Putamen (tissue), 1 donor: ENCODE measurements at regions not wholly inside any gene's neighbourhood (a gene's known extent, or its start where the extent isn't known, plus 50 kb on each side); places are given as distances from the start of the nearest gene placed in this dataset.

Source experiments
- DNase-seq: peaks from one replicate; pipeline ENCODE4 v3.0.0-alpha.2; 2016; ENCODE audit warnings: low spot score

GRCh38 chr1:57724535-57724934 lies 300.7 kb upstream of the DAB1 start:
- no peak for DNase-seq

DNA sequence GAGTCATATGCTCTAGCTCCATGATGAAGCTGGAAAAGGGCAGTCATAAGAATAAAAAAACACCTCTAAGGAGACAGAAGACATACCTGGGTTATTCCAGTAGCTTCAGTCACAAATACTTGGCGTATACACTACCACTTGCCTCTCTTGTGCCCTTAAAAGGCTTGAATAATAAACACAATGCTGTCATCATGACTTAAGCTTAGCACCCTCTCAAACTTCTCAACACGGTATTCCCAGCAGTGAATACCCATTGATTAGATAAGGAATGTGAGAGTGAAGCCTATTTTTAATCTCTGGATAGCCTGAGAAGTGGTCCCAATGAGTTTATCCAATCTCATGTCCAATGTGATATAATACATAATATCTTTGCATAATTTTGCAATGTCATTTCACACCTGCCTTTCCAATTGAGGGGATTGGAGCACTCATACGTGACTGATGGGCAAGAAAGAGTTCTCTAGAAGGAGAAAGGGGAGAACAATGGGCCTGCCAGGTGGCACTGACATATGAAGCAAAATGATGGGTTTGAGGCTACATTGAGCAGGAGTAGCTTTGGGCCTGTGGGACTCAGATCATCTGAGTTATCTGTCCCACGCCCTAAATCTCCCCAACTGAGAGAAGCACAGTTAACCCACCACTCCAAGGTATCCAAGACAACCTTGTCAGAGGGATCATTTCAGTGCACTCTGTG lies 298.6 kb upstream of the DAB1 start:
- DNase-seq, result no peak

DNA sequence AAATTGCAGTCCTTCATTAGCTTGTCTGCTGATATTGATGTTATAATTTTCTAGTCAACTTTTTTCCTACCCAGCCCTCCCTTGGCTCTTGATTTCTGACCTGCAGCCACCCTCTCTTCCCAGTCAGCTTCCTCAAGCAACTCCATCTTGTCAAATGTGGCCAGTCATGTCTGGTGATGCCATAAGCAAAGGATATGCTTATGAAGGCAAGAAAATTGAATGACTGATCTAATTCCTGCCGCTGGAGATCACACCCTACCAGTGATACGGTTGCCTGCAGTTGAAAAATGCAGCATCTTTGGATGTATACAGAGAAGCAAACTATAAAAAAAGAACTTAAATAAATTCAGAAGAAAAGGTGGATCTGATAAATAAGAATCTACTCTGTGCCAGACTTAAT lies 297.1 kb upstream of the DAB1 start:
- no peak for DNase-seq

GRCh38 chr1:57719274-57719673 lies 295.4 kb upstream of the DAB1 start:
- no peak for DNase-seq

DNA sequence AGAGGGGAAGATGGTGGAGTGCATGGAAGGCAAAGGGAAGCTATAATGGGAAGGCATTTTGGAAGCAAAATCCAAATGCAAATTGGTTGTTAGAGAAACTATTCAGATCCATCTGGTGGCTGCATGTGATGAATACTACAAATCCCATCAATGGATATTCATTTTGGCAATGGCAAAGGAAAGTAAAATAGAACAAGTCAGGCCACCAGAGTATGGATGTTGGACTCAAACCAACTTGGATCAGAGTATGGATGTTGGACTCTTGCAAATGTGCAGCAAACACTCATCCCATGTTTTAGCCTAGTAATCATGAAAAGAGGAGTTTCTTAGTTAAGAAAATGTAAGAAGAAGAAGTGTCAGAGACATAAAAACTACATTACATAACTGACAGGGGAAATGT lies 289.6 kb upstream of the DAB1 start:
- DNase-seq, result no peak

- no peak for DNase-seq
Measured at GRCh38 chr1:57712846-57713245, 289.0 kb upstream of the DAB1 start.

DNA sequence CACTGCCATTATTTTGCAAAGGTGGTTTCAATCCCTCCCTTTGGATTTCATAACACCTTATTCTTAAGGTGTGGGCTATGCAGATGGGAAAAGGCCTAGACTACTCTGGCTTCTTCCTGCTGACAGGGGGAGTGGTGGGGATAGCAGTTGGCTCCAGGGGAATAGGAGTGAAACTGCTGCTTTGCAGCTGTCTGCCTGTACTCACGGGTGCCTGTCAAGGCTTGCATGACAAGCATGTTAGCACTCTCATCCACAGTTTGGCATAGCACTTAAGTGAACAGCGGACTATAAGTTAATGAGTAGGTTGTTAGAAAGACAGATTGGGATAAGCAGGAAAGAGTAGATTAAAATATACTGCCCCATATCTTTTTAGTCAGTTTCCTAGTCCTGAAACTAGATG lies 287.5 kb upstream of the DAB1 start:
- no peak for DNase-seq

DNA sequence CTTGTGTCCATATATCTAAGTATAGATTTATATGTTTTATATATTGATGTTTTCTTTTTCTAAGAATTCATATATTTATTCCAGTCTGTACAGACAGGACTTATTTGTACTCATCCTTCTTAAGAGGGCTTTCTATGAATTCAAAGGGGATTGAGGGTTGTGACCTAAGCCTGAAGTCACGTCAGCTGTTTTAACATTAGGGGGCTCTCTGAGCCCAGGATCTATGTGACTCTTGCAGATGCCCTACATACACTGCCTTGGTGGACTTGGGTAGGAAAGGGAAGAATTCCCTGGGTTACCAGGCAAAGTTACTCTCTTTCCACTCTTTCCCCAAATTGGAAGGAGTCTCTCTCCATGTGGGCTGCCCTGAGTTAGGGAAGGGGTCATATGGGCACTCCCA lies 283.8 kb upstream of the DAB1 start:
- DNase-seq, result no peak

- DNase-seq, result no peak
Measured at GRCh38 chr1:57704811-57705210, 281.0 kb upstream of the DAB1 start.

DNA sequence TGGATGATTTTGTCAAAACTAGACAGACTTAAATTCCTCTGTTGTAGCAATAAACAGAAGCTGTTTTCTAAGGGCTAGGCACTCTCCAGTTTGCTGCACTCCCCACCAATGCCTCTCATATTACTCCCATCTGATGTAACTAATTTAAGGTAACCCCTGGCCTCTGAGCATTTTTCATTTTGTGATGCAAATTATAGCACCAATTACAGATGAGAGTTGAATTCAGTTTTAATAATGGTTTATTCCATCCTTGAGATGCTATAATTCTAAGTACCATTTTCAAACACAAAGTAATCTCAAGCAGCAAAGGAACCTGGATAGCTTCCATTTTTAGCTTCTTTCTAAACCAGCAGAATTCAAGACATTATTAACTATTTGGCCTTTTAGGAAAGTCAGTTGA lies 280.4 kb upstream of the DAB1 start:
- DNase-seq, result no peak

DNA sequence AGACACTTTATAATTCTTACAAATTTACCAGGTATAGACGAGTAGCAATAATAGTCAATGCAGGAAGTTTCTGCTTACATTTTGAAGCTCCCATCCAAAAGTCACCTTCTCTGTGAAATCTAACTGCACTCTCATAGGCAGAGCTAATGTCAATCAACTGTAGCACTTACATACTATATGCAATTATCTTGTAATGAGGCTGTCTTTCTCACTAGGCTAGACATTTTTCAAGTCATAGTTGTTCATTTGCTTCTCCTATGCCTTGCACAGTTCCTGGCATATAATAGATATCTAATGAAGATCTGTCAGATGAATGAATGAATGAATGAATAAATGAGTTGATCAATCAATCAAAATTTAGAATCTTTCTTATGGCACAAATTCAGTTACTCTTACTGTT lies 273.0 kb upstream of the DAB1 start:
- no peak for DNase-seq

- no peak for DNase-seq
Measured at GRCh38 chr1:57696043-57696442, 272.2 kb upstream of the DAB1 start.

- no peak for DNase-seq
Measured at GRCh38 chr1:57686306-57686705, 262.4 kb upstream of the DAB1 start.

- no peak for DNase-seq
Measured at GRCh38 chr1:57683037-57683942, 259.4 kb upstream of the DAB1 start.

DNA sequence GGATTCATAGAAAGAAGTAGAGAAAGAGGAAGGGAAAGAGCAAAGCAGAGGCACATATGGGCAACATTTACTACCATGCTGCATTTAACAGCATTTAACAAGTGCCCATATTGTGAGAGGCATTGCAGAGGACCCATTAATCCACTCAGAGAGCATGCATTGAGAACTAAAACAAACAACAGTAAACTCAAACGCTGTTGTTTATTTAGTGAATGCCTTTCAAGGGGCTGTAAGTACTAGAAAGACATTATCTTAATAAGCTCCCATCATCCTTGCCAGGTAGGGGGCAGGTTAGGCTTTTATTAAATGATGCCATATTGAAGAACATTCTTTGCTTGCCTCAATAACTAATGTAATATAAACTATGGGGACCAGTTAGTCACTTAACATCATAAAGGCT lies 254.3 kb upstream of the DAB1 start:
- DNase-seq, result no peak

GRCh38 chr1:57675776-57676175 lies 251.9 kb upstream of the DAB1 start:
- no peak for DNase-seq

DNA sequence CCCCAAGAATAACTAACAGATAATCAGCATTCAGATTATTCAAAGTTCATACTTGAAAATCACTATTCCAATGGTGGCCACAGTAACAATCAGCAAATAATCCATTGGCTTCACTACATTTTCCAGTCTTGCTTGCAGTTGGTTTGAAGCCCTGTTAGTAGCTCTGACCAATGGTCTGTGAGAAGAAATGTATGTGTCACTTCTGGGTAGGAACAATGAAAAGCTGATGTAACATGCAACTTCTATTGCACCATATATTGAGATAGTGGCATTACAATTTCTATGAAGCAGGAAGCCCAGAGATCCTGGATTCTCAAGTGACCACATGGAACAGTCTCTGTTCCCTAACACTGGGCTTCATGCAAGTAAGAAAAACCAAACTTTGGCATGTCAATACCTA lies 250.9 kb upstream of the DAB1 start:
- DNase-seq, result no peak

- no peak for DNase-seq
Measured at GRCh38 chr1:57672346-57673140, 248.7 kb upstream of the DAB1 start.

- no peak for DNase-seq
Measured at GRCh38 chr1:57671750-57672149, 247.9 kb upstream of the DAB1 start.

- DNase-seq, result no peak
Measured at GRCh38 chr1:57659804-57660203, 235.9 kb upstream of the DAB1 start.

DNA sequence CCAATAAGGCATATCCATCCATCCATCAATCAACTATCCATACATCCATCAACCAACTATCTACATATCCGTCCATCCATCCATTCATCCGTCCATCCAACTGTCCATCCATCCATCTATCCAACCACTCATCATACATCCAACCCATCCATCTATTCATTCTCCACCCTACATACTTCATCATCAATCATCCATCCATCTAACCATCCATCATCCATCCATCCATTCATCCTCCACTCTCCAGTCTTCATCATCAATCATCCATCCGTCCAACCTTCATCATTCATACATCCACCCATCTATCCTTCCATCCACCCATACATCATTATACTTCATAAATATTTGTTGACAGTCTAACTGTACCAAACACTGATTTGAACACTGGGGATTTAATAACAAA lies 231.3 kb upstream of the DAB1 start:
- no peak for DNase-seq

GRCh38 chr1:57644667-57645066 lies 220.8 kb upstream of the DAB1 start:
- DNase-seq, result no peak

DNA sequence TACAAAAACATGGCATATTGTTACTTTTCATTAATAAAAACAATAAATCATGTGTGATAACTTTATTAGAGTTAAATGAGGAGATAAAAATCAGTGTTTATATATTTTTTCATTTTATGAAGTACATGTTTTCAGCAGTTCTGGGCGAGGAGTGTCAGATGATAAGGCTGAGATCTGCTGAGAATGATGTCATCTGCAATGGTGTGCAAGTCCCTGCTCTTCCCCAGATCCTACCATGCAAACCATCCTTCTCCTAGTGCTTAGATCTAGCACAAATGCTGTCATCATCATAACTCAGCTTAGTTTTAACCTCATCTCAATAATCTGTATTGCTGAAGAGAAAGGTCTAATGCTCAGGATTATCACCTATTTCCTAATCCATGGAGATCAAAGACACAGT lies 214.4 kb upstream of the DAB1 start:
- DNase-seq, result no peak
